Stimulated activated naive B cell treated with anti-CD40 and anti-IgM and Interleukin-4, amounts not matched to agents 10 μg/mL and 1 μg/mL and 100 μg/mL, for 72 hours (primary cell): ENCODE measurements at regions not wholly inside any gene's neighbourhood (a gene's known extent, or its start where the extent isn't known, plus 50 kb on each side); places are given as distances from the start of the nearest gene placed in this dataset.

ENCODE experiments used
- ATAC-seq, 2 donors: fragments of 150-1000 bp; cut with Tn5 transposase; replicated peaks; 2 replicates each; pipeline ENCODE4 v1.10.0; 2021; ENCODE audit warnings: moderate library complexity in 1 of 2
- DNase-seq: peaks from one replicate; pipeline ENCODE4 v3.0.0; 2021
- H3K27ac Mint-ChIP-seq: one replicate; pipeline ENCODE4 v1.8.0; 2022; ENCODE audit warnings: mild to moderate bottlenecking, mixed read lengths
- H3K27me3 Mint-ChIP-seq, 2 donors: one replicate each; pipeline ENCODE4 v1.8.0; 2022; ENCODE audit warnings: mixed read lengths in 2 of 2
- H3K36me3 Mint-ChIP-seq, 2 donors: one replicate each; pipeline ENCODE4 v1.8.0; 2022; ENCODE audit warnings: mixed read lengths in 2 of 2, mild to moderate bottlenecking in 1 of 2
- H3K4me1 Mint-ChIP-seq, 2 donors: one replicate each; pipeline ENCODE4 v1.8.0; 2022; ENCODE audit warnings: mixed read lengths in 2 of 2, mild to moderate bottlenecking in 1 of 2
- H3K4me3 Mint-ChIP-seq, 2 donors: one replicate each; pipeline ENCODE4 v1.8.0; 2022; ENCODE audit warnings: mild to moderate bottlenecking in 2 of 2, mixed read lengths in 2 of 2, moderate library complexity in 1 of 2
- H3K9me3 Mint-ChIP-seq, 2 donors: one replicate each; pipeline ENCODE4 v1.8.0; 2022; ENCODE audit warnings: mixed read lengths in 2 of 2, mild to moderate bottlenecking in 1 of 2

GRCh38 chr2:199160677-199161465, 296.9 kb downstream of the SATB2 start:
- H3K4me3 Mint-ChIP-seq = no peak overlapping the region
- DNase-seq (no peak), ATAC-seq (no peak)
- H3K27ac Mint-ChIP-seq = no peak overlapping the region
- H3K27me3 Mint-ChIP-seq = no peaks in the 10 kb centered on the region
- peaks cover 15 to 18% of the 10 kb centered on the region in 2 donors for H3K9me3 Mint-ChIP-seq
- no peaks in the 10 kb centered on the region for H3K4me1 Mint-ChIP-seq
- no peaks in the 10 kb centered on the region for H3K36me3 Mint-ChIP-seq

- no peak for DNase-seq
- Mint-ChIP-seq H3K36me3 (no peaks in the 10 kb centered on the region), H3K27me3 (no peaks in the 10 kb centered on the region), H3K4me3 (no peak overlapping the region), H3K27ac (no peak overlapping the region), H3K9me3 (peaks cover 15 to 22% of the 10 kb centered on the region in 2 donors), H3K4me1 (no peaks in the 10 kb centered on the region)
- ATAC-seq = no peak
Observed at GRCh38 chr2:199160081-199160480, 297.7 kb downstream of the SATB2 start.

- no peaks in the 10 kb centered on the region for H3K4me1 Mint-ChIP-seq
- ATAC-seq (no peak), DNase-seq (no peak)
- no peaks in the 10 kb centered on the region for H3K36me3 Mint-ChIP-seq
- H3K4me3 Mint-ChIP-seq = no peak overlapping the region
- peaks cover 7% of the 10 kb centered on the region in 2 donors for H3K9me3 Mint-ChIP-seq
- H3K27me3 Mint-ChIP-seq = no peaks in the 10 kb centered on the region
- no peak overlapping the region for H3K27ac Mint-ChIP-seq
Observed at GRCh38 chr2:199148076-199148845, 309.5 kb downstream of the SATB2 start.

GRCh38 chr2:199147216-199147615, 310.5 kb downstream of the SATB2 start:
- H3K4me3 Mint-ChIP-seq = no peak overlapping the region

GRCh38 chr2:199144546-199144945, 313.2 kb downstream of the SATB2 start:
- DNase-seq (no peak), ATAC-seq (no peak)
- no peaks in the 10 kb centered on the region for H3K27me3 Mint-ChIP-seq
- H3K4me1 Mint-ChIP-seq = no peaks in the 10 kb centered on the region
- peaks cover 7 to 10% of the 10 kb centered on the region in 2 donors for H3K9me3 Mint-ChIP-seq
- H3K27ac Mint-ChIP-seq = no peak overlapping the region
- no peaks in the 10 kb centered on the region for H3K36me3 Mint-ChIP-seq
- no peak overlapping the region for H3K4me3 Mint-ChIP-seq

More at GRCh38 chr2:199147216-199147615, 310.5 kb downstream of the SATB2 start:
- Mint-ChIP-seq H3K36me3 (no peaks in the 10 kb centered on the region), H3K27me3 (no peaks in the 10 kb centered on the region), H3K27ac (no peak overlapping the region), H3K9me3 (peaks cover 7% of the 10 kb centered on the region in 2 donors), H3K4me1 (no peaks in the 10 kb centered on the region)
- ATAC-seq = no peak
- DNase-seq = no peak

- Mint-ChIP-seq H3K4me3 (no peak overlapping the region), H3K4me1 (no peaks in the 10 kb centered on the region), H3K9me3 (peaks cover 7 to 11% of the 10 kb centered on the region in 2 donors), H3K27me3 (no peaks in the 10 kb centered on the region), H3K27ac (no peak overlapping the region), H3K36me3 (no peaks in the 10 kb centered on the region)
- DNase-seq (no peak), ATAC-seq (no peak)
Observed at GRCh38 chr2:199144036-199144435, 313.7 kb downstream of the SATB2 start.

- Mint-ChIP-seq H3K4me1 (no peaks in the 10 kb centered on the region), H3K4me3 (no peak overlapping the region), H3K27me3 (no peaks in the 10 kb centered on the region), H3K9me3 (peaks cover 0 to 5% of the 10 kb centered on the region in 2 donors), H3K27ac (no peak overlapping the region), H3K36me3 (no peaks in the 10 kb centered on the region)
- ATAC-seq (no peak), DNase-seq (no peak)
Observed at GRCh38 chr2:199136681-199137080, 321.1 kb downstream of the SATB2 start.

- no peaks in the 10 kb centered on the region for H3K36me3 Mint-ChIP-seq
- no peaks in the 10 kb centered on the region for H3K27me3 Mint-ChIP-seq
- H3K4me3 Mint-ChIP-seq = no peak overlapping the region
- peaks cover 0 to 5% of the 10 kb centered on the region in 2 donors for H3K9me3 Mint-ChIP-seq
- no peaks in the 10 kb centered on the region for H3K4me1 Mint-ChIP-seq
- DNase-seq = no peak
- H3K27ac Mint-ChIP-seq = no peak overlapping the region
- ATAC-seq = no peak
Observed at GRCh38 chr2:199136242-199136641, 321.5 kb downstream of the SATB2 start.

- DNase-seq (no peak), ATAC-seq (no peak)
- H3K27ac Mint-ChIP-seq = no peak overlapping the region
- no peaks in the 10 kb centered on the region for H3K4me1 Mint-ChIP-seq
- H3K9me3 Mint-ChIP-seq = no peaks in the 10 kb centered on the region
- H3K4me3 Mint-ChIP-seq = no peak overlapping the region
- H3K27me3 Mint-ChIP-seq = no peaks in the 10 kb centered on the region
- H3K36me3 Mint-ChIP-seq = no peaks in the 10 kb centered on the region
Observed at GRCh38 chr2:199131876-199132275, 325.9 kb downstream of the SATB2 start.

GRCh38 chr2:199131136-199131655, 326.5 kb downstream of the SATB2 start:
- no peaks in the 10 kb centered on the region for H3K36me3 Mint-ChIP-seq
- no peak overlapping the region for H3K4me3 Mint-ChIP-seq
- ATAC-seq (no peak), DNase-seq (no peak)
- no peak overlapping the region for H3K27ac Mint-ChIP-seq
- H3K9me3 Mint-ChIP-seq = no peaks in the 10 kb centered on the region
- H3K27me3 Mint-ChIP-seq = no peaks in the 10 kb centered on the region
- H3K4me1 Mint-ChIP-seq = no peaks in the 10 kb centered on the region

- H3K9me3 Mint-ChIP-seq = no peaks in the 10 kb centered on the region
- H3K4me3 Mint-ChIP-seq = no peak overlapping the region
- H3K4me1 Mint-ChIP-seq = no peaks in the 10 kb centered on the region
- H3K27ac Mint-ChIP-seq = no peak overlapping the region
- no peaks in the 10 kb centered on the region for H3K36me3 Mint-ChIP-seq
- DNase-seq = no peak
- H3K27me3 Mint-ChIP-seq = no peaks in the 10 kb centered on the region
- no peak for ATAC-seq
Observed at GRCh38 chr2:199130501-199130900, 327.2 kb downstream of the SATB2 start.

GRCh38 chr2:199128476-199129229, 329.1 kb downstream of the SATB2 start:
- DNase-seq = no peak

GRCh38 chr2:199119796-199120195, 337.9 kb downstream of the SATB2 start:
- no peak overlapping the region for H3K4me3 Mint-ChIP-seq
- DNase-seq = no peak
- ATAC-seq = no peak
- H3K27me3 Mint-ChIP-seq = no peaks in the 10 kb centered on the region
- no peaks in the 10 kb centered on the region for H3K36me3 Mint-ChIP-seq
- H3K27ac Mint-ChIP-seq = no peak overlapping the region
- H3K4me1 Mint-ChIP-seq = no peaks in the 10 kb centered on the region
- H3K9me3 Mint-ChIP-seq = peaks cover 0 to 4% of the 10 kb centered on the region in 2 donors

More at GRCh38 chr2:199128476-199129229, 329.1 kb downstream of the SATB2 start:
- H3K27ac Mint-ChIP-seq = no peak overlapping the region
- H3K27me3 Mint-ChIP-seq = no peaks in the 10 kb centered on the region
- no peaks in the 10 kb centered on the region for H3K36me3 Mint-ChIP-seq
- ATAC-seq = no peak
- H3K9me3 Mint-ChIP-seq = no peaks in the 10 kb centered on the region
- H3K4me1 Mint-ChIP-seq = no peaks in the 10 kb centered on the region
- no peak overlapping the region for H3K4me3 Mint-ChIP-seq

GRCh38 chr2:199118673-199119112, 339.0 kb downstream of the SATB2 start:
- no peaks in the 10 kb centered on the region for H3K36me3 Mint-ChIP-seq
- no peaks in the 10 kb centered on the region for H3K4me1 Mint-ChIP-seq
- DNase-seq (no peak), ATAC-seq (no peak)
- H3K27me3 Mint-ChIP-seq = no peaks in the 10 kb centered on the region
- no peak overlapping the region for H3K4me3 Mint-ChIP-seq
- H3K27ac Mint-ChIP-seq = no peak overlapping the region
- H3K9me3 Mint-ChIP-seq = peaks cover 0 to 4% of the 10 kb centered on the region in 2 donors
